Stomach (tissue), 8 donors: ENCODE measurements at regions not wholly inside any gene's neighbourhood (a gene's known extent, or its start where the extent isn't known, plus 50 kb on each side); places are given as distances from the start of the nearest gene placed in this dataset.

Source experiments
- DNase-seq, 2 donors: peaks; one replicate each; pipeline versions ENCODE4 v3.0.0 to v3.0.0-alpha.2; 2013 to 2019
- H3K27ac ChIP-seq, 5 donors: fragments of 200-600 bp in 4 of 5; sonication (generic) in 4 of 5; one replicate each; pipeline ENCODE4 v1.5.1; 2013 to 2019; ENCODE audit warnings: mild to moderate bottlenecking in 1 of 5, moderate library complexity in 1 of 5
- H3K27me3 ChIP-seq, 3 donors: fragments of 200-600 bp; sonication (generic); one replicate each; pipeline ENCODE4 v1.5.1; 2017 to 2019; ENCODE audit warnings: mixed run types in 1 of 3
- H3K36me3 ChIP-seq, 4 donors: fragments of 200-600 bp; sonication (generic); 1 replicate in 3 of 4; 2 replicates in 1 of 4; pipeline ENCODE4 v1.5.1; 2016 to 2019
- H3K4me1 ChIP-seq, 4 donors: fragments of 200-600 bp; sonication (generic); one replicate each; pipeline ENCODE4 v1.5.1; 2016 to 2019
- H3K4me3 ChIP-seq, 4 donors: fragments of 200-600 bp; sonication (generic) in 3 of 4; one replicate each; pipeline ENCODE4 v1.5.1; 2016 to 2019; ENCODE audit warnings: mild to moderate bottlenecking in 1 of 4
- H3K9me3 ChIP-seq, 4 donors: fragments of 200-600 bp; sonication (generic); one replicate each; pipeline ENCODE4 v1.5.1; 2016 to 2019
- CTCF ChIP-seq, 7 experiments: fragments of 450-650 bp in 4 of 7; fragments of 200-600 bp in 3 of 7; sonication (generic) in 3 of 7; IDR thresholded peaks; one replicate each; pipeline ENCODE4 v1.5.1; 2016 to 2019; ENCODE audit warnings: antibody characterized with exemption in 7 of 7, control low read depth in 2 of 7, mild to moderate bottlenecking in 1 of 7
- EP300 ChIP-seq: sonication (generic); formaldehyde crosslinking; IDR thresholded peaks from one replicate; pipeline ENCODE4 v1.6.1; 2017; ENCODE audit warnings: antibody characterized with exemption
- POLR2A ChIP-seq, 4 donors: fragments of 450-650 bp; IDR thresholded peaks; one replicate each; pipeline ENCODE4 v1.6.1; 2016; ENCODE audit warnings: antibody characterized with exemption in 4 of 4, control low read depth in 2 of 4, mild to moderate bottlenecking in 1 of 4, moderate library complexity in 1 of 4
- POLR2AphosphoS5 ChIP-seq, 3 donors: sonication (generic); formaldehyde crosslinking; IDR thresholded peaks; one replicate each; pipeline ENCODE4 v1.6.1; 2016; ENCODE audit warnings: antibody characterized with exemption in 3 of 3
- whole genome bisulfite sequencing, 5 donors: extraction: QIAGEN DNeasy Blood & Tissue Kit in 3 of 5; methylation state at CpG; one replicate each; pipeline versions ENCODE4 v1.1.5 to v1.1.7; 2013 to 2018; 5-methylcytosine and 5-hydroxymethylcytosine counted together
- intact Hi-C: fragments of 100-400 bp; cut with DNase I; formaldehyde crosslinking; loops from one replicate; pipeline ENCODE4 v1.15.1; 2023; ENCODE audit warnings: low total_unique reads
- donor health status: healthy with polysubstance abuse.
- donor health status: Bipolar disorder and iron deficiency.
- donor health status: healthy.

GRCh38 chr6:138571585-138572166, 72.4 kb upstream of the NHSL1 start:
- intact Hi-C loops = no loop called here
- Histone ChIP-seq H3K4me3 (peak overlapping the region; percentile 40 to 49 (median 44)), H3K27ac (peak overlapping the region; percentile 64 to 85 (median 77)), H3K36me3 (no peaks in the 10 kb centered on the region), H3K27me3 (peaks cover 0 to 4% (median 0%) of the 10 kb centered on the region in 3 donors), H3K9me3 (no peaks in the 10 kb centered on the region), H3K4me1 (peaks cover 0 to 46% (median 21%) of the 10 kb centered on the region in 4 donors)
- TF ChIP-seq CTCF (IDR thresholded peaks at IDR 0.05) = no peak
- no peak for TF ChIP-seq POLR2AphosphoS5 (IDR thresholded peaks at IDR 0.05)
- no peak for TF ChIP-seq EP300
- TF ChIP-seq POLR2A (IDR thresholded peaks at IDR 0.05) = no peak
- DNase-seq = peak in 1 of 2 donors; percentile 50
- WGBS, 5 donors = 9 to 22% (median 18%) methylated on average over 15 of the region's 15 CpGs

DNA sequence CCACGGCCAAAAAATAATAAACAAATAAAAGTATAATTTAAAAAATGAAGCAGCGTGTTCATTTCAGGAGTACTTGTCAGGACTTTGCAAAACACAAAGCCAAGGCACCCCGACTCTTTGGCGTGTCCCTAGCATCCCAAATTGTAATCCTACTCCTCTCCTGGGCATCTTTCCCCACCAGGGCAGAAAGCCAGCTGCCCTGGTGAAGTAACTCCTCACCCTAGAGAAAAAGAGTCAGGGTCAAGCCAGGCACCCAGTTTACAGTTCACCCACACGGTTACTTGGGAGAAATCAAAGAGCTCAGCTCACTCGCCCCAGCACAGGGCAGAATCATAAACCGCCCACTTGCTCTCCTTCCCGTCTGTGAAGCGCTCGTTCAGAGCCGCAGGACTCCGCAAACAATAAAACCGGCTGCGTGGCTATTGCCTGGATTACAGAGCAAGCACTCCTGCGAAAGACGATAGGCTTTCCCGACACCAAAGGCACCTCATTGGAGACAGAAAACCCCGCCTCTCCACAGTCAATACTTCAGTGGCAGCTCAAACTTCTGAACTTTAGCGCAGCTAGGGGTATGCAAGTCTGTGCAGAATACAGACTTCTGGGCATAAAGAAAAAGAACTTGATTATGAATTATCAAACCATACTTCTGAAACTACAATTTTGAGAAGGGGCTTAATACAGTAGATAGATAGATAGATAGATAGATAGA, 73.0 kb upstream of the NHSL1 start:
- TF ChIP-seq CTCF (IDR thresholded peaks at IDR 0.05) (peak in 1 of 7 experiments; percentile 12), POLR2A (IDR thresholded peaks at IDR 0.05) (peak in 2 of 4 donors; percentile 39 to 68), EP300 (no peak), POLR2AphosphoS5 (IDR thresholded peaks at IDR 0.05) (peak in 2 of 3 donors; percentile 86 to 88)
- intact Hi-C loops = no loop called here
- peaks cover 0 to 46% (median 21%) of the 10 kb centered on the region in 4 donors for H3K4me1 ChIP-seq
- peak overlapping the region; percentile 70 to 91 (median 83) for H3K27ac ChIP-seq
- H3K9me3 ChIP-seq = no peaks in the 10 kb centered on the region
- DNase-seq = peak; percentile 89 to 95
- 2 to 7% (median 5%) methylated on average over 19 of the region's 19 CpGs for WGBS, 5 donors
- H3K27me3 ChIP-seq = peaks cover 0 to 4% (median 0%) of the 10 kb centered on the region in 3 donors
- peak overlapping the region; percentile 40 to 49 (median 44) for H3K4me3 ChIP-seq
- H3K36me3 ChIP-seq = no peaks in the 10 kb centered on the region

DNA sequence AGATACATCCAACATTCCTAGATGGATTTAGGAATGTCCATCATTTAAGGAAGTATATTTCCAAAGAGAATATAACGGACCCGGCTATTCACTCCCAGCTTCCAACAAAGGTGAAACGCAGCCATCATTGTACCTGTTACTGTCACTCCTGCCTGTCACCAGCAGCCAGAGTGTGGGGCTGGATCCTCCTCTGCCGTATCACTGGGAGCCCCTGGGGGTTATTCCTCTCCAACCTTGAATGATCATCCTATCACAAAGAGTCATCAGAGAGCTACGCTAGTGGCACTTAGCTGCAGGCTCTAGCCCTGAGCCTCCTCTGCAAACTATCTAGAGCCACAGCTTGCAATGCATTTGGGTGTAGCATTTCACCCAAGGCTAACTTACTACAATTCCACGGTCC, 73.6 kb upstream of the NHSL1 start:
- Histone ChIP-seq H3K27ac (peak overlapping the region in 1 of 5 donors; percentile 83), H3K9me3 (no peaks in the 10 kb centered on the region), H3K4me1 (peaks cover 0 to 46% (median 21%) of the 10 kb centered on the region in 4 donors), H3K36me3 (no peaks in the 10 kb centered on the region), H3K27me3 (peaks cover 0 to 4% (median 0%) of the 10 kb centered on the region in 3 donors), H3K4me3 (peak overlapping the region in 1 of 4 donors; percentile 48)
- 48 to 70% (median 52%) methylated on average over 6 of the region's 6 CpGs for WGBS, 5 donors
- intact Hi-C loops = no loop called here
- TF ChIP-seq EP300 = no peak
- TF ChIP-seq CTCF (IDR thresholded peaks at IDR 0.05) = no peak
- TF ChIP-seq POLR2AphosphoS5 (IDR thresholded peaks at IDR 0.05) = no peak
- TF ChIP-seq POLR2A (IDR thresholded peaks at IDR 0.05) = no peak
- DNase-seq = no peak

DNA sequence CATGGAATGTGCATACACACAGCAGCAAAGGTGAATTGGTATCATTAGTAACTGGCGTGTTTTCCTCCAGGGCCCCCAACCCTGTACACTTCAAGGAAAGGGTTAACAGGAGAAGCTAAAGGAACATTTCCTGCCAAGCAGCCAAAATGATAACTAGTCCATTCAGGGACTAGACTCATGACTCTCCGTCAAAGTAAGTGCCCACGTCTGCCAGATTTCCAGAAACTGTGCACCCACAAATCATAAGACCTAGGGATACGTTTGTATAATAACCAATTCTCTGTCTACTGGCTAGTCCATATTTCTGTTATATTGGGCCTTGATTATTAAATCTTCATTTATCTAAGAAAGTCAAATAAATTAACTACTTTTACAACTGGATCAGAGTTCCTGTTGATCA, 76.0 kb upstream of the NHSL1 start:
- TF ChIP-seq EP300 = no peak
- no peak for TF ChIP-seq POLR2A (IDR thresholded peaks at IDR 0.05)
- no peak for TF ChIP-seq POLR2AphosphoS5 (IDR thresholded peaks at IDR 0.05)
- no peak for TF ChIP-seq CTCF (IDR thresholded peaks at IDR 0.05)
- no peak for DNase-seq
- H3K9me3 ChIP-seq = no peaks in the 10 kb centered on the region
- intact Hi-C loops = no loop called here
- H3K36me3 ChIP-seq = no peaks in the 10 kb centered on the region
- no peak overlapping the region for H3K27ac ChIP-seq
- H3K27me3 ChIP-seq = no peaks in the 10 kb centered on the region
- peaks cover 0 to 28% (median 14%) of the 10 kb centered on the region in 4 donors for H3K4me1 ChIP-seq
- 67 to 82% (median 72%) methylated on average over 4 of the region's 4 CpGs for WGBS, 5 donors
- H3K4me3 ChIP-seq = no peak overlapping the region
